ENCODE measurements at regions not wholly inside any gene's neighbourhood (a gene's known extent, or its start where the extent isn't known, plus 50 kb on each side); places are given as distances from the start of the nearest gene placed in this dataset.

- TF ChIP-seq, protein P1, sequence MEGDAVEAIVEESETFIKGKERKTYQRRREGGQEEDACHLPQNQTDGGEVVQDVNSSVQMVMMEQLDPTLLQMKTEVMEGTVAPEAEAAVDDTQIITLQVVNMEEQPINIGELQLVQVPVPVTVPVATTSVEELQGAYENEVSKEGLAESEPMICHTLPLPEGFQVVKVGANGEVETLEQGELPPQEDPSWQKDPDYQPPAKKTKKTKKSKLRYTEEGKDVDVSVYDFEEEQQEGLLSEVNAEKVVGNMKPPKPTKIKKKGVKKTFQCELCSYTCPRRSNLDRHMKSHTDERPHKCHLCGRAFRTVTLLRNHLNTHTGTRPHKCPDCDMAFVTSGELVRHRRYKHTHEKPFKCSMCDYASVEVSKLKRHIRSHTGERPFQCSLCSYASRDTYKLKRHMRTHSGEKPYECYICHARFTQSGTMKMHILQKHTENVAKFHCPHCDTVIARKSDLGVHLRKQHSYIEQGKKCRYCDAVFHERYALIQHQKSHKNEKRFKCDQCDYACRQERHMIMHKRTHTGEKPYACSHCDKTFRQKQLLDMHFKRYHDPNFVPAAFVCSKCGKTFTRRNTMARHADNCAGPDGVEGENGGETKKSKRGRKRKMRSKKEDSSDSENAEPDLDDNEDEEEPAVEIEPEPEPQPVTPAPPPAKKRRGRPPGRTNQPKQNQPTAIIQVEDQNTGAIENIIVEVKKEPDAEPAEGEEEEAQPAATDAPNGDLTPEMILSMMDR (IDR thresholded peaks at IDR 0.05 in 4 of 5, conservative IDR thresholded peaks at IDR 0.05 in 1 of 5): no peak
- TF ChIP-seq POLR2A (IDR thresholded peaks at IDR 0.05): no peak
These were observed 487.2 kb upstream of the FRG2C start for GRCh38 chr3:75176937-75177336.
